ENCODE measurements at regions not wholly inside any gene's neighbourhood (a gene's known extent, or its start where the extent isn't known, plus 50 kb on each side); places are given as distances from the start of the nearest gene placed in this dataset.

DNA sequence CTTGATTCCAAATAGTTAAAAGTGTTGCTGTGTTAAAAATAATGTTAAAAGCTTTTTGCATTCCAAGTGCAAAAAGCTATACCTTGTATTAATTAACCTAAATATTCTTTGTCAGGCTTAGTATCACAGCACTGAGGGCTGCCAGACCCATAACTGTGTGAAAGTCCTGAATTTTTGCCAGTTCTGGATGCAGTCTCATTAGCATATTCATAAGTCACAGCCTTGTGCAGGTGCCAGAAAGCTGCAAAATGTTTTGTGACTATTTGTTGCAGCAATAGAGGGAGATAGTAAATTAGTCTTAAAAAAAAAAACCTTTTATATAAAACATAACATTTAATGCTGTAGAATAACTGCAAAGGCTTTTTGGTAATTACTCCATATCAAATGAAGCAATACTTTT, 56.6 kb downstream of the SLITRK1 start:
- Histone ChIP-seq H3K36me3 (ENCODE audit: insufficient read depth) (no peaks in the 10 kb centered on the region), H3K27ac (ENCODE audit: low read depth) (no peak overlapping the region), H3K4me1 (ENCODE audit: insufficient read depth) (no peaks in the 10 kb centered on the region), H3K4me3 (ENCODE audit: low read depth, low read length) (no peak overlapping the region)
- no peak for DNase-seq (ENCODE audit: extremely low spot score)

DNA sequence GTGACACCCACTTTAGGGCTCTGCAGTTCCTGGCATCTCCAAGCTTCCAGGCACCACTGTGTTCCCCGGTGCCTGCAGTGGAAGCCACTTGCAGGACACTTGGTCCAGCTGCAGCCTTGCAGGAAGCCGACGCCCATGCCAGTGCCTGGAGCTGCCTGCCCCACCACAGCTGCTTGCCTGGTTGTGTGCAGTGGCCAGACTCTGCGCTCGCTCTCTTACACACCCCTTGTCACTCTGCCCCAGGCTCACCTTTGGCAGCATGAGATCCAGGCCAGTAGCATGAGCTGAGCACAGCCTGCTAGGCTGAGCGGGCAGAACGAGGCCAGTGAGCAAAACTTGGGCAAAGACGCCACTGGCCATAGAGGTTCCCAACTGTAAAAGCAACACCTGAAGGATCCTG, 57.7 kb downstream of the SLITRK1 start:
- Histone ChIP-seq H3K4me3 (ENCODE audit: low read depth, low read length) (no peak overlapping the region), H3K36me3 (ENCODE audit: insufficient read depth) (no peaks in the 10 kb centered on the region), H3K4me1 (ENCODE audit: insufficient read depth) (no peaks in the 10 kb centered on the region), H3K27ac (ENCODE audit: low read depth) (no peak overlapping the region)
- no peak for DNase-seq (ENCODE audit: extremely low spot score)
- 95% methylated on average over 8 of the region's 8 CpGs for WGBS

DNA sequence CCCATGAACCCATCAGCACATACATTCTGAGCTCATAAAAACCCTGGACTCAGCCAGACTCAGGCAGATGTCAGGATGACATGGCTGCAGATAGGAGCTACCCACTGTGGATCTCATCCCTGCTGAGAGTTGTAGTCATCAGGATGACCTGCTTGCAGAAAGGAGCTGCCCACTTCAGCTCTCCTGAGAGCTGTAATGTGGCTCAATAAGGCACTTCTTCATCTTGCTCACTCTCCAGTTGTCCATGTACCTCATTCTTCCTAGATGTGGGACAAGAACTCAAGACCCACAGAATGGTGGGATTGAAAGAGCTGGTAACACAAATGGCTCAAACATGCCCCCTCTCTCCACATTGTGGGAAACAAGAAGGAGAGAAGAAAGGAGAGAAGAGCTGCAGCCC, 58.2 kb downstream of the SLITRK1 start:
- Histone ChIP-seq H3K36me3 (ENCODE audit: insufficient read depth) (no peaks in the 10 kb centered on the region), H3K4me1 (ENCODE audit: insufficient read depth) (no peaks in the 10 kb centered on the region), H3K4me3 (ENCODE audit: low read depth, low read length) (no peak overlapping the region), H3K27ac (ENCODE audit: low read depth) (no peak overlapping the region)
- no peak for DNase-seq (ENCODE audit: extremely low spot score)

DNA sequence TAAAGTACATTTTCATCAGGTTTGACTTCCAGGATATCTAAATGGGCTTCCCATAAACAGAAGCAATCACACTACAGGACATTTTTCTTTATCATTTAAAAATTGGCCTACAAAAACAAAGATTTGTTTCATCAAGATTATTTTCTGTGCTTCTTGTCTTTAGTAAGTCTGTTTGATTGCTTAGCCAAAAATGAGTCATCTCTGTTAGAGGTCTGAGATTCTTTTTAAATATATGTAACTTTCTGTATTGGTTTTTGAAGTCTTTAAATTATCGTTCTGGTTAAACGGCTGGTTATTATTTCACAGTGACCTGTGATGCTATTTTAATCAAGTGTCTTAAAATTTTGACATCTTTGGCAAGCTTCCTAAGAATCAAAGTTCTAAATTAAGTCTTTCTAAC, 62.7 kb downstream of the SLITRK1 start:
- DNase-seq (ENCODE audit: extremely low spot score): no peak
- Histone ChIP-seq H3K27ac (ENCODE audit: low read depth) (no peak overlapping the region), H3K4me3 (ENCODE audit: low read depth, low read length) (no peak overlapping the region), H3K36me3 (ENCODE audit: insufficient read depth) (no peaks in the 10 kb centered on the region), H3K4me1 (ENCODE audit: insufficient read depth) (no peaks in the 10 kb centered on the region)
- 66% methylated on average over 2 of the region's 2 CpGs for WGBS

DNA sequence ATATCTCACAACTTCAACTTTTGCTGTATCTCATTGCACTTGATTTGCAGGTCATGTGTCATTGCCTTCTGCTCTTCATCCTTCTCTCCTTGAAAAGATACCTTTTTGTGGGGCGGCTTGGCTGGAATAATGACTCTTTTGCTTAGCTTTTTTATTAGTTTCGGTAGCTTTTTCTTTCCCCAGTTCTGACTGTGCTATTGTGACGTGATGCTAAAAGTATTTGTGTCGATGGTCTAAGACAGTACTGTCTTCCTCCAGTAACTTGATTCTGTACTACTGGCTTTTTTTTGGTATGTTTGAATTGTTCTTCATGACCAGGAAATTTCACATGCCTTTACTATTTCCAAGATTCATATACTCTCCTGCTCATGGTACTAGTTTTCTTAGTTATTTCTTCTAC, 63.1 kb downstream of the SLITRK1 start:
- WGBS: 88% methylated on average over 4 of the region's 4 CpGs
- no peaks in the 10 kb centered on the region for H3K4me1 ChIP-seq (ENCODE audit: insufficient read depth)
- no peaks in the 10 kb centered on the region for H3K36me3 ChIP-seq (ENCODE audit: insufficient read depth)
- H3K27ac ChIP-seq (ENCODE audit: low read depth): no peak overlapping the region
- no peak for DNase-seq (ENCODE audit: extremely low spot score)
- H3K4me3 ChIP-seq (ENCODE audit: low read depth, low read length): no peak overlapping the region

DNA sequence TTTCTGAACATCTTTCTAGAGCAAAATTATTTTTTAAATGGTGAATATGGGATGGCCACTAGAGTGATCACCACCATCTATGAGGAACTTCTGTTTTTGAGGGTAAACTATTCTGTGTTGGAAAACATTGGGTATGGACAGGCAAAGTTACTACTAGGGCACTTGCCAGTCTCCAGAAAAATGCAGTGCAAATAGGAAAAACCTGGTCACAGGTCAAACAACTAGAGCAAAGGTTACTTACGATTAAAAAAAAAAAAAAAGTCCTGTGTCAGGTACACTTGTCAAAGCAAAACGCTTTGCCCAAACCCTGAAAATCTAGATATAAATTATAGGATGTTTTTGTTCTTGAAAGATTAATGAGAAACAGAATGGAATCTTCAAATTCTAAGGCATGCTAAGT, 66.2 kb downstream of the SLITRK1 start:
- no peak overlapping the region for H3K27ac ChIP-seq (ENCODE audit: low read depth)
- 73% methylated on average over 2 of the region's 2 CpGs for WGBS
- H3K4me3 ChIP-seq (ENCODE audit: low read depth, low read length): no peak overlapping the region
- DNase-seq (ENCODE audit: extremely low spot score): no peak
- H3K36me3 ChIP-seq (ENCODE audit: insufficient read depth): no peaks in the 10 kb centered on the region
- H3K4me1 ChIP-seq (ENCODE audit: insufficient read depth): no peaks in the 10 kb centered on the region

DNA sequence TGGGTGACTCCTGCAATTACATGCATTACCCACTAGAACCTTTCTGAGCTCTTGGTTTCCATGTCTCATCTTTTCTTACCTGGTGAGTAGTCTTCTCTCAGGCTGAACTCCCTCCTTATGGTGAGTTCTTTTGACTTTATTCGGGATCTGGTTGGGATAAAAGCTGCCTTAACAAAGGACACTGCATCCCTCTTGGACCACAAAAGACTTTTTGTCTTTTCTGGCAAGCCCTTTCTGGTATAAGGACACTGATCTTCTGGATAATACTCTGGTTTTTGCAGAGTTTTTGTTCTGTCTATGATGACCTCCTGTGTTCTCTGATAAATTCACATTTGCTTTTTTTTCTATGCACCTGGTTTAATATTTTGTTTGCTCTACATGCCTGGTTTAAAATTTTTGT, 66.7 kb downstream of the SLITRK1 start:
- Histone ChIP-seq H3K4me3 (ENCODE audit: low read depth, low read length) (no peak overlapping the region), H3K36me3 (ENCODE audit: insufficient read depth) (no peaks in the 10 kb centered on the region), H3K27ac (ENCODE audit: low read depth) (no peak overlapping the region), H3K4me1 (ENCODE audit: insufficient read depth) (no peaks in the 10 kb centered on the region)
- 83% methylated on average over 1 of the region's 1 CpG for WGBS
- DNase-seq (ENCODE audit: extremely low spot score): no peak

DNA sequence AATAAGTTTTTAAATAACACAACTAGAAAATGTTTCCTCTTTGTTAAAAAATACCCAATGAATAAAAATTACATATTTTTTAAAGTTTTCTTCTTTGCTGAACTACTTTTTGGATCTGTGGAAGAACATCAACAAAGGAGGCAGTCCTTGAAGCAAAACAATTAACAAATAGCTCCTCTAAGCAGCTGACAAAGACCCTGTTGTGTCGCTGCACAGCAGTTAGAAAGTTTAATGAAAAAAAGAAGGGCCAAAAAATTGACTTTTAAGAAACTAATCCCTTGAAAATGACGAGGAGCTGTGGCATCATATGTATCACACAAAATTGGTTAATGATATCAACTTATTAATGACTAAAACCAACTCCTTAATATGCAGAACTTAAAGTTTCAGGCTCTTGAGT, 72.1 kb downstream of the SLITRK1 start:
- DNase-seq (ENCODE audit: extremely low spot score): no peak
- Histone ChIP-seq H3K4me3 (ENCODE audit: low read depth, low read length) (no peak overlapping the region), H3K27ac (ENCODE audit: low read depth) (no peak overlapping the region), H3K36me3 (ENCODE audit: insufficient read depth) (no peaks in the 10 kb centered on the region), H3K4me1 (ENCODE audit: insufficient read depth) (no peaks in the 10 kb centered on the region)
- WGBS: 63% methylated on average over 2 of the region's 2 CpGs

DNA sequence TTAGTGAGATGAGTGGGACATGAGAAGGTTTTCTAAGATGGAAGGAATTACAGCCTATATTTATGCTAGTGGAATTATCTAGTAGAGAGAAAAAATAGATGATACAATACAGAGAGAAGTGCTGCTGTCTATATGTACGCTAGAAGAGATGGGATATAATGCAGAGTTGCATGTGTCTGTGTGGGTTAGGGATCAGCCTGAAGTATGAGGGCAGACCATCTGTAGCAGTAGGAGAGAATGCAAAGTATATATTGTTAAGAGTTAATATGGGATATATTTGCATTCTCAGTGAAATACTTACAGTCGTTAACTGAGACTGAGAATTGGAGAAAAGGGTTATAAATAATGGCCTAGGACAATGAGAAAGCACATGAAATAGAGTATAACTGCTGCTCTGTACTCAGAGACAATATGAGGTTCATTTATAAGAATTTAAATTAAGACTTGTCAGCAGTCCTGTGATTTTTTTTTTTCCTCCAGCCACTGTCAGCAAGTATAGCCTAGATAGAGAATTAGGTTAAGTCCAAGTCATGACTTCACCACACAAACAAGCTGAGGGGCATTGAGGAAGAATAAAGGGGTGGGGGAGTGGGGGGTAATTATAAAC, 77.8 kb downstream of the SLITRK1 start:
- DNase-seq (ENCODE audit: extremely low spot score): no peak
- H3K36me3 ChIP-seq (ENCODE audit: insufficient read depth): no peaks in the 10 kb centered on the region
- 80% methylated on average over 2 of the region's 2 CpGs for WGBS

DNA sequence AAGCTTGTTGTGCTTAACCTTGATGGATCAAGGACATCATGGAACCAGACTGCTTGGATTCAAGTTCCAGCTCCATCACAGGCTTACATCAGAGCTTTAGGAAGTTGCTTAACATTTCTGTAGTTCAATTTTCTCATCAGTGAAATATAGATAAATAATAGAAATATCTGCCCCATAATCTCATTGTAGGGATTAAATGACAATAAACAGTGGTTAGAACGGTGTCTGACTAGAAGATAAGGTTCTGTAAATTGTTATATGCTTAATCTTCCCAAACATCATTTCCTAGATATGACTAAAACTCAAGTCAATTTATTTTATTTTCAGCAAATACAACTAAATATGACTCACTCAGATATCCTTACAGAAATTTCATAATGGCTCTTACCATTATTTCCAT, 83.5 kb downstream of the SLITRK1 start:
- no peak for DNase-seq (ENCODE audit: extremely low spot score)
- Histone ChIP-seq H3K36me3 (ENCODE audit: insufficient read depth) (no peaks in the 10 kb centered on the region), H3K4me3 (ENCODE audit: low read depth, low read length) (no peak overlapping the region), H3K27ac (ENCODE audit: low read depth) (no peak overlapping the region), H3K4me1 (ENCODE audit: insufficient read depth) (no peaks in the 10 kb centered on the region)
- 46% methylated on average over 1 of the region's 1 CpG for WGBS

More for the DNA sequence above, 77.8 kb downstream of the SLITRK1 start:
- H3K27ac ChIP-seq (ENCODE audit: low read depth): no peak overlapping the region
- H3K4me1 ChIP-seq (ENCODE audit: insufficient read depth): no peaks in the 10 kb centered on the region
- H3K4me3 ChIP-seq (ENCODE audit: low read depth, low read length): no peak overlapping the region

DNA sequence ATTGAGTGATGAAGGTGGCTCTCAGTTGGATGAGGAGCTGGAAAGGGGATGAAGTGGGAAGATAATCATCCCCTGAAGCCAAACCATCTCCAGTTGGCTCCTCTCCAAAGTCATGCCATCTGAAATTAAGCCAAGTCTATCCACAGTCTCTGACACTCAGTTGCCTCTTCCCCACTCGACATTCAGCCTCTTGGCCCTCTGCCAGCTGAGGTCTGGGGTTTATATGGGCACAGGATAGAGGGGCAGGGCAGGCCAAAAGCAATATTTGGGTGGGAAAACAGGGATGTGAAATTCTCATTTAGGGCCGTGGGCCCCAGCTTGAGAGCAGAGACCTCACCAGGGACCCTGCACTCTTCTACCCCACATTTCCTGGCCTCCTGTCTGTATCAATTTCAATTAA, 85.9 kb downstream of the SLITRK1 start:
- no peak overlapping the region for H3K27ac ChIP-seq (ENCODE audit: low read depth)
- WGBS: 57% methylated on average over 2 of the region's 2 CpGs
- no peaks in the 10 kb centered on the region for H3K36me3 ChIP-seq (ENCODE audit: insufficient read depth)
- H3K4me3 ChIP-seq (ENCODE audit: low read depth, low read length): no peak overlapping the region
- H3K4me1 ChIP-seq (ENCODE audit: insufficient read depth): no peaks in the 10 kb centered on the region
- no peak for DNase-seq (ENCODE audit: extremely low spot score)

DNA sequence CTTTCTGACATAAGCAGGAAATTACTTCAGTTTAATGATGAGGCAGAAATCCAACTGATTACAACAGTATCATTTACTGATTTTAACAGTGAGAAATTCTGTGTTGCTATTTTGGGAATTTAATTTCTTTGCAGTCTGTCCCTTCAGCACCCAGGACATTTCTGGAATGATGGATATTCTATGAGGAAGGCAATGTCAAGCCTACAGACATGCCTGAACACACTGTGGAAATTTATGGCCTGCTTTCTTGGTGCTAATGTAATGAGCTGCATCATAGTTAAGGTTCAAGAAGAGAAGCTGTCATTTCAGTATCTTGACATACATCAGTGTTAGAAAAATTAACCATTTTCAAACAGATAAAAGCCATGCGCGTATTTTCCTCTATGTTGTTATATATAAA, 87.7 kb downstream of the SLITRK1 start:
- H3K27ac ChIP-seq (ENCODE audit: low read depth): no peak overlapping the region
- 94% methylated on average over 2 of the region's 2 CpGs for WGBS
- no peaks in the 10 kb centered on the region for H3K4me1 ChIP-seq (ENCODE audit: insufficient read depth)
- no peak overlapping the region for H3K4me3 ChIP-seq (ENCODE audit: low read depth, low read length)
- no peak for DNase-seq (ENCODE audit: extremely low spot score)
- no peaks in the 10 kb centered on the region for H3K36me3 ChIP-seq (ENCODE audit: insufficient read depth)

DNA sequence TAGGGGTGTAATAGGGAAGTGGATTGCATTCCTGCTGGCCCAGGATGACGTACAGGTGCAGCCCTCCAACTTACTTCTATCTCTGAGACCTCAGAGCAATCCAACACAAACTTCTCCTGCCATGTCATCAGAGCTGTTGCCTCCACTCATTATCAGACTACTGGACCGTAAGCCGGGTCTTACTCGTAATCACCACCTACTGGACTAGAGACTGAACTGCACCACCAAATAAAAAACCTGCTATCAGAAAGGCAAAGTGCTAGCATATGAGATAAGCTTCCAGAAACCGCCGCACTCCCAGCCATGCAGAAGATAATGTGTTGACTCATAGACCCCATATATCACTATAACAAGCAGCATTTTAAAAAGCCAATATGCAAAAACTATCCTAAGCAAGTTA, 102.0 kb downstream of the SLITRK1 start:
- H3K27ac ChIP-seq (ENCODE audit: low read depth): no peak overlapping the region
- no peak overlapping the region for H3K4me3 ChIP-seq (ENCODE audit: low read depth, low read length)
- H3K36me3 ChIP-seq (ENCODE audit: insufficient read depth): no peaks in the 10 kb centered on the region
- 65% methylated on average over 6 of the region's 6 CpGs for WGBS
- no peaks in the 10 kb centered on the region for H3K4me1 ChIP-seq (ENCODE audit: insufficient read depth)
- no peak for DNase-seq (ENCODE audit: extremely low spot score)

DNA sequence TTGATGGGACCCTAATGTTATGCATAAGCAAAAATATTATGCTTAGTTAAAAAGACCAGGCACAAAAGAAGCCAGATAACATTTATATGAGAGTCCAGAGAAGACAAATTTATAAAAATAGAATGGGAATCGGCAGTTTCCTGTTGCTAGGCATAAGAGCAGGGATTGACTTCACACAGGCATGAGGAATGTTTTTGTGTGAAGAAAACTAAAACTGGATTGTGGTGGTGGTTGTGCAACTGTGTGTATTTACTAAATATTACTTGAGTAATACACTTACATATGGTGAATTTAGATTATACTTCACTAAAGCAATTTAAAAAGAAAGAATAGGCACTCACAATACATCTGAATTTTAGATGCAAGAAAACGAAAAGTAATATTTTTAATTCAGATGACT, 108.3 kb downstream of the SLITRK1 start:
- WGBS: 51% methylated on average over 2 of the region's 2 CpGs

DNA sequence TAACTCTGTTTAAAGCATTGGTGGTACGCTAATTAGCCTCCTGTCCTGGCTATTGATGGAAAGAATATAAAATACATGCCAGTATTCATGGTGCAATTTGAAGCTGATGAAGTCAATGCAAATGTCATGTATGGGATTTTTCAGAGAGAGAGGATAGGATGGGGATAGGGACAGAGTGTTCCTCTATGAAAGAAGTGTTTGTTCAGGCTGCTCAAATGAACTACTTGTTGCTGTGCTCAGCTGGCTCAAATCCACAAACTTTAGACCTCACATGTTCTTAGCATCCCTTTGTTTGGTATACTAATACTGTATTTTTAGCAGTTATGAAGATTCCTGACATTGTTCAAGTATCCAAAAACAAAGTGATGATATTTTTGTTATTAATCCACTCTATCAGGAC, 116.5 kb downstream of the SLITRK1 start:
- Histone ChIP-seq H3K27ac (ENCODE audit: low read depth) (no peak overlapping the region), H3K4me3 (ENCODE audit: low read depth, low read length) (no peak overlapping the region), H3K36me3 (ENCODE audit: insufficient read depth) (no peaks in the 10 kb centered on the region), H3K4me1 (ENCODE audit: insufficient read depth) (no peaks in the 10 kb centered on the region)
- WGBS: 89% methylated on average over 1 of the region's 1 CpG
- no peak for DNase-seq (ENCODE audit: extremely low spot score)

More for the DNA sequence above, 108.3 kb downstream of the SLITRK1 start:
- Histone ChIP-seq H3K4me1 (ENCODE audit: insufficient read depth) (no peaks in the 10 kb centered on the region), H3K36me3 (ENCODE audit: insufficient read depth) (no peaks in the 10 kb centered on the region), H3K27ac (ENCODE audit: low read depth) (no peak overlapping the region), H3K4me3 (ENCODE audit: low read depth, low read length) (no peak overlapping the region)
- DNase-seq (ENCODE audit: extremely low spot score): no peak
